ENCODE measurements at regions not wholly inside any gene's neighbourhood (a gene's known extent, or its start where the extent isn't known, plus 50 kb on each side); places are given as distances from the start of the nearest gene placed in this dataset.

DNA sequence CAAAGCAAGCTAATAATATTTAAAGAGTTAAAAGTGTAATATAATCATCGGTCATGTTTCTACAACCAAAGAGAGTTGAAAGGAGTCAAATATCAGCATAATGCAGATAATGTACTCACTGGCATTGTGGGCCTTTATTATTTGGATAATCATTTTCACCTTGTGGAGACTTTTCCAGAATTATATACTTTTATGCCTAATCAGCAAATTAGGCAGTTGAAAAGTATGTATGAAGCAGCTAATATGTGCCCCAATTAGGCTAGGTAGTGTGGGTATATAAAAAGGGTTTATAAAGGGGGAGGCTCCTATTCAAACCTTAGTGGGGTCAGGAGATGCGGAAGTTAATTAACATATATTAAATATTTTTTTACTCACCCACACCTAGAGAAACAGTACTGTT lies 102.8 kb upstream of the HNRNPU start:
- H3K27ac ChIP-seq (ENCODE audit: extremely low read depth, low read depth, low read length), result no peak overlapping the region
- CTCF ChIA-PET, result interaction anchor here (1.5 kb wide), 1 partner anchor 18 kb away, joined by 4 read pairs; no protein-coding TSS in a partner anchor
- TF ChIP-seq ZNF76 (tag by site-specific recombination; IDR thresholded peaks at IDR 0.05; ENCODE audit: borderline replicate concordance, low read depth) (no peak), ZNF610 (tag by site-specific recombination; IDR thresholded peaks at IDR 0.05; ENCODE audit: borderline replicate concordance) (no peak), ZFP37 (tag by site-specific recombination; IDR thresholded peaks at IDR 0.05) (no peak), ZNF350 (tag by site-specific recombination; IDR thresholded peaks at IDR 0.05) (no peak), ZNF404 (tag by site-specific recombination; IDR thresholded peaks at IDR 0.05) (no peak), ZFP41 (tag by site-specific recombination; IDR thresholded peaks at IDR 0.05; ENCODE audit: borderline replicate concordance) (no peak), ZNF169 (tag by site-specific recombination; IDR thresholded peaks at IDR 0.05) (no peak), FEZF1 (tag by site-specific recombination; IDR thresholded peaks at IDR 0.05) (no peak), ZNF155 (tag by site-specific recombination; IDR thresholded peaks at IDR 0.05) (no peak), MZF1 (tag by site-specific recombination; IDR thresholded peaks at IDR 0.05; ENCODE audit: borderline replicate concordance) (no peak)
- TF ChIP-seq, protein P1, sequence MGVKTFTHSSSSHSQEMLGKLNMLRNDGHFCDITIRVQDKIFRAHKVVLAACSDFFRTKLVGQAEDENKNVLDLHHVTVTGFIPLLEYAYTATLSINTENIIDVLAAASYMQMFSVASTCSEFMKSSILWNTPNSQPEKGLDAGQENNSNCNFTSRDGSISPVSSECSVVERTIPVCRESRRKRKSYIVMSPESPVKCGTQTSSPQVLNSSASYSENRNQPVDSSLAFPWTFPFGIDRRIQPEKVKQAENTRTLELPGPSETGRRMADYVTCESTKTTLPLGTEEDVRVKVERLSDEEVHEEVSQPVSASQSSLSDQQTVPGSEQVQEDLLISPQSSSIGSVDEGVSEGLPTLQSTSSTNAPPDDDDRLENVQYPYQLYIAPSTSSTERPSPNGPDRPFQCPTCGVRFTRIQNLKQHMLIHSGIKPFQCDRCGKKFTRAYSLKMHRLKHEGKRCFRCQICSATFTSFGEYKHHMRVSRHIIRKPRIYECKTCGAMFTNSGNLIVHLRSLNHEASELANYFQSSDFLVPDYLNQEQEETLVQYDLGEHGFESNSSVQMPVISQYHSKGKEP (tag by site-specific recombination; IDR thresholded peaks at IDR 0.05), result no peak
- H3K9me3 ChIP-seq (ENCODE audit: control insufficient read depth, insufficient read depth, low read depth, low read length), result no peaks in the 10 kb centered on the region
- H3K4me3 ChIP-seq (ENCODE audit: low read depth, low read length), result no peak overlapping the region
- no peaks in the 10 kb centered on the region for H3K4me1 ChIP-seq (ENCODE audit: control insufficient read depth, insufficient read depth, low read length)
- POLR2A ChIA-PET, result no interaction called here
- H3K36me3 ChIP-seq (ENCODE audit: control insufficient read depth in 2 of 2, insufficient read depth in 1 of 2, low read length in 2 of 2), result no peaks in the 10 kb centered on the region

DNA sequence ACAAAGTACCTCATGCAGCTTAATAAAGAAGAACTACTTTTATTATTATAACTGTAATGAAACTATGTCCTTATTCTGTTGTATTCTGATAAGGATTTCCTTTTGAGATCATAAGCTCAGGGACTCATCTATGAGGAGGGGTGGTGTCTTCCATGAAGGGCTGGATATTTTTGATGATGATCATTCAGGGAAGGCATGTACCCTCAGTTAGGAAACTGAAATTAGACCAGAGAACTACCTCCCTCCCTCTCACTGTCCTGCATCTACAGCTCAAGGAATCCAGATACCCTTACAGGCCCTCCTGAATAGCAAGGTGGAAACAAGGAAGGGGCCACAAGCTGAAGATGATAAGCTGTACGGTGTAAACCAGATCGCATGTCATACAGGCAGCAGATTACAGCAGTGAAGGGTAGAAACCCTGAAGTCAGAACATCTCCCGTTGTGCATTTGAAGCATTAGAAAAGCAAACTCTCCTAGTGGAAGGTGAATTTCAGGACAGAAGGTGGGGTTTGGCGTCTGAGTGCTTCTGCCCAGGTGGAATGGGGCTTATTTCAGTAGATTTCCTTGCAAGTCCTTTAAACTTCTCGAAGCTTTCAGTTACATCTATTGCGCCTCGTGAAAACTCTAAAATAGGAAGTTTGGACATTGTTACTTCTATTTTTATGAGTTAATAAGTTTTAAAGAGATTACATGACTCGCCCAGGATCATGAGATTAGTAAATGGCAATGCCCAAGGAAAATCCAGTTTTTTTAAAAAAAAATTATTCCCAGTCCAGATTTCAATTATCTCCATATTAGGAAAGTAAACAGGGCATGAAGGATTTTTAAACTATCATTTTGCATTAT lies 101.1 kb upstream of the HNRNPU start:
- H3K27ac ChIP-seq (ENCODE audit: extremely low read depth, low read depth, low read length), result no peak overlapping the region
- TF ChIP-seq ZNF600 (tag by site-specific recombination; IDR thresholded peaks at IDR 0.05), result peak; percentile 37; the same call in 1 of the 2 replicates
- TF ChIP-seq ZSCAN23 (tag by site-specific recombination; IDR thresholded peaks at IDR 0.05), result no peak
- no peak for TF ChIP-seq ZNF529 (tag by site-specific recombination; IDR thresholded peaks at IDR 0.05; ENCODE audit: insufficient replicate concordance)
- TF ChIP-seq, protein P2, sequence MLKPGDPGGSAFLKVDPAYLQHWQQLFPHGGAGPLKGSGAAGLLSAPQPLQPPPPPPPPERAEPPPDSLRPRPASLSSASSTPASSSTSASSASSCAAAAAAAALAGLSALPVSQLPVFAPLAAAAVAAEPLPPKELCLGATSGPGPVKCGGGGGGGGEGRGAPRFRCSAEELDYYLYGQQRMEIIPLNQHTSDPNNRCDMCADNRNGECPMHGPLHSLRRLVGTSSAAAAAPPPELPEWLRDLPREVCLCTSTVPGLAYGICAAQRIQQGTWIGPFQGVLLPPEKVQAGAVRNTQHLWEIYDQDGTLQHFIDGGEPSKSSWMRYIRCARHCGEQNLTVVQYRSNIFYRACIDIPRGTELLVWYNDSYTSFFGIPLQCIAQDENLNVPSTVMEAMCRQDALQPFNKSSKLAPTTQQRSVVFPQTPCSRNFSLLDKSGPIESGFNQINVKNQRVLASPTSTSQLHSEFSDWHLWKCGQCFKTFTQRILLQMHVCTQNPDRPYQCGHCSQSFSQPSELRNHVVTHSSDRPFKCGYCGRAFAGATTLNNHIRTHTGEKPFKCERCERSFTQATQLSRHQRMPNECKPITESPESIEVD (tag by site-specific recombination; IDR thresholded peaks at IDR 0.05), result peak; percentile 12; the same call in 1 of the 2 replicates
- TF ChIP-seq, protein P3, sequence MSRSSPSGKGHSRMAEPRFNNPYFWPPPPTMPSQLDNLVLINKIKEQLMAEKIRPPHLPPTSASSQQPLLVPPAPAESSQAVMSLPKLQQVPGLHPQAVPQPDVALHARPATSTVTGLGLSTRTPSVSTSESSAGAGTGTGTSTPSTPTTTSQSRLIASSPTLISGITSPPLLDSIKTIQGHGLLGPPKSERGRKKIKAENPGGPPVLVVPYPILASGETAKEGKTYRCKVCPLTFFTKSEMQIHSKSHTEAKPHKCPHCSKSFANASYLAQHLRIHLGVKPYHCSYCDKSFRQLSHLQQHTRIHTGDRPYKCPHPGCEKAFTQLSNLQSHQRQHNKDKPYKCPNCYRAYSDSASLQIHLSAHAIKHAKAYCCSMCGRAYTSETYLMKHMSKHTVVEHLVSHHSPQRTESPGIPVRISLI (tag by site-specific recombination; IDR thresholded peaks at IDR 0.05), result peak; percentile 66; the same call in 1 of the 2 replicates
- peak; percentile 52 for TF ChIP-seq ZBTB20 (tag by site-specific recombination; IDR thresholded peaks at IDR 0.05)
- TF ChIP-seq ZBTB21 (tag by site-specific recombination; IDR thresholded peaks at IDR 0.05), result no peak
- no peak for TF ChIP-seq ZSCAN18 (tag by site-specific recombination; IDR thresholded peaks at IDR 0.05)
- TF ChIP-seq ZBTB17 (tag by site-specific recombination; IDR thresholded peaks at IDR 0.05), result 0 out of 2 replicates have a peak, but pooled peaks have one; percentile 32
- CTCF ChIA-PET, result interaction anchor here (0.7 to 2.1 kb wide), 2 partner anchors 77 to 83 kb away, joined by 3 to 13 read pairs; no protein-coding TSS in a partner anchor

More for the DNA sequence above, 101.1 kb upstream of the HNRNPU start:
- H3K36me3 ChIP-seq (ENCODE audit: control insufficient read depth in 2 of 2, insufficient read depth in 1 of 2, low read length in 2 of 2), result no peaks in the 10 kb centered on the region
- POLR2A ChIA-PET, result interaction anchor here (0.6 to 1.8 kb wide), 4 partner anchors 74 to 131 kb away, joined by 3 to 6 read pairs (median 4); partner anchors contain the start of gene HNRNPU
- no peaks in the 10 kb centered on the region for H3K9me3 ChIP-seq (ENCODE audit: control insufficient read depth, insufficient read depth, low read depth, low read length)
- no peaks in the 10 kb centered on the region for H3K4me1 ChIP-seq (ENCODE audit: control insufficient read depth, insufficient read depth, low read length)
- no peak overlapping the region for H3K4me3 ChIP-seq (ENCODE audit: low read depth, low read length)

All from HEK293 (cell line).